ENCODE measurements at regions not wholly inside any gene's neighbourhood (a gene's known extent, or its start where the extent isn't known, plus 50 kb on each side); places are given as distances from the start of the nearest gene placed in this dataset.

GRCh38 chr5:133714161-133714915 is 102.0 kb upstream of the FSTL4 start:
- no peaks in the 10 kb centered on the region for H3K36me3 ChIP-seq (ENCODE audit: control insufficient read depth in 3 of 3, insufficient read depth in 3 of 3, low read length in 3 of 3)
- H3K9ac ChIP-seq (ENCODE audit: low read depth in 1 of 3, low read length in 3 of 3), result no peak overlapping the region
- H3K27ac ChIP-seq (ENCODE audit: low read depth, low read length), result no peak overlapping the region
- no peak overlapping the region for H3K4me3 ChIP-seq (ENCODE audit: low read length in 3 of 3)
- no peaks in the 10 kb centered on the region for H3K27me3 ChIP-seq (ENCODE audit: control insufficient read depth in 3 of 3, insufficient read depth in 3 of 3, low read length in 3 of 3)
- H3K4me1 ChIP-seq (ENCODE audit: control insufficient read depth in 3 of 3, insufficient read depth in 3 of 3, low read length in 3 of 3), result no peaks in the 10 kb centered on the region
- H3K9me3 ChIP-seq (ENCODE audit: control insufficient read depth in 3 of 3, low read length in 3 of 3), result peaks cover 0 to 2% (median 0%) of the 10 kb centered on the region in 3 donors

GRCh38 chr5:133713751-133714150 is 101.4 kb upstream of the FSTL4 start:
- no peak overlapping the region for H3K4me3 ChIP-seq (ENCODE audit: low read length in 3 of 3)
- peaks cover 0 to 2% (median 0%) of the 10 kb centered on the region in 3 donors for H3K9me3 ChIP-seq (ENCODE audit: control insufficient read depth in 3 of 3, low read length in 3 of 3)
- H3K27me3 ChIP-seq (ENCODE audit: control insufficient read depth in 3 of 3, insufficient read depth in 3 of 3, low read length in 3 of 3), result no peaks in the 10 kb centered on the region
- no peak overlapping the region for H3K9ac ChIP-seq (ENCODE audit: low read depth in 1 of 3, low read length in 3 of 3)
- no peak overlapping the region for H3K27ac ChIP-seq (ENCODE audit: low read depth, low read length)
- no peaks in the 10 kb centered on the region for H3K4me1 ChIP-seq (ENCODE audit: control insufficient read depth in 3 of 3, insufficient read depth in 3 of 3, low read length in 3 of 3)
- H3K36me3 ChIP-seq (ENCODE audit: control insufficient read depth in 3 of 3, insufficient read depth in 3 of 3, low read length in 3 of 3), result no peaks in the 10 kb centered on the region

GRCh38 chr5:133713209-133713608 is 100.9 kb upstream of the FSTL4 start:
- Histone ChIP-seq H3K36me3 (ENCODE audit: control insufficient read depth in 3 of 3, insufficient read depth in 3 of 3, low read length in 3 of 3) (no peaks in the 10 kb centered on the region), H3K4me3 (ENCODE audit: low read length in 3 of 3) (no peak overlapping the region), H3K9me3 (ENCODE audit: control insufficient read depth in 3 of 3, low read length in 3 of 3) (peaks cover 0 to 2% (median 0%) of the 10 kb centered on the region in 3 donors), H3K9ac (ENCODE audit: low read depth in 1 of 3, low read length in 3 of 3) (no peak overlapping the region), H3K4me1 (ENCODE audit: control insufficient read depth in 3 of 3, insufficient read depth in 3 of 3, low read length in 3 of 3) (peaks cover 0 to 5% (median 0%) of the 10 kb centered on the region in 3 donors), H3K27ac (ENCODE audit: low read depth, low read length) (no peak overlapping the region), H3K27me3 (ENCODE audit: control insufficient read depth in 3 of 3, insufficient read depth in 3 of 3, low read length in 3 of 3) (no peaks in the 10 kb centered on the region)

GRCh38 chr5:133712562-133712961 is 100.2 kb upstream of the FSTL4 start:
- no peak overlapping the region for H3K4me3 ChIP-seq (ENCODE audit: low read length in 3 of 3)

GRCh38 chr5:133709209-133709725 is 96.9 kb upstream of the FSTL4 start:
- no peak overlapping the region for H3K4me3 ChIP-seq (ENCODE audit: low read length in 3 of 3)
- H3K27ac ChIP-seq (ENCODE audit: low read depth, low read length), result no peak overlapping the region
- peaks cover 0 to 5% (median 0%) of the 10 kb centered on the region in 3 donors for H3K4me1 ChIP-seq (ENCODE audit: control insufficient read depth in 3 of 3, insufficient read depth in 3 of 3, low read length in 3 of 3)
- no peaks in the 10 kb centered on the region for H3K27me3 ChIP-seq (ENCODE audit: control insufficient read depth in 3 of 3, insufficient read depth in 3 of 3, low read length in 3 of 3)
- peaks cover 0 to 2% (median 0%) of the 10 kb centered on the region in 3 donors for H3K9me3 ChIP-seq (ENCODE audit: control insufficient read depth in 3 of 3, low read length in 3 of 3)
- H3K36me3 ChIP-seq (ENCODE audit: control insufficient read depth in 3 of 3, insufficient read depth in 3 of 3, low read length in 3 of 3), result no peaks in the 10 kb centered on the region
- no peak overlapping the region for H3K9ac ChIP-seq (ENCODE audit: low read depth in 1 of 3, low read length in 3 of 3)

More at GRCh38 chr5:133712562-133712961, 100.2 kb upstream of the FSTL4 start:
- H3K4me1 ChIP-seq (ENCODE audit: control insufficient read depth in 3 of 3, insufficient read depth in 3 of 3, low read length in 3 of 3), result peaks cover 0 to 5% (median 0%) of the 10 kb centered on the region in 3 donors
- no peaks in the 10 kb centered on the region for H3K36me3 ChIP-seq (ENCODE audit: control insufficient read depth in 3 of 3, insufficient read depth in 3 of 3, low read length in 3 of 3)
- H3K9me3 ChIP-seq (ENCODE audit: control insufficient read depth in 3 of 3, low read length in 3 of 3), result peaks cover 0 to 2% (median 0%) of the 10 kb centered on the region in 3 donors
- H3K27me3 ChIP-seq (ENCODE audit: control insufficient read depth in 3 of 3, insufficient read depth in 3 of 3, low read length in 3 of 3), result no peaks in the 10 kb centered on the region
- H3K9ac ChIP-seq (ENCODE audit: low read depth in 1 of 3, low read length in 3 of 3), result no peak overlapping the region
- no peak overlapping the region for H3K27ac ChIP-seq (ENCODE audit: low read depth, low read length)

- Histone ChIP-seq H3K27me3 (ENCODE audit: control insufficient read depth in 3 of 3, insufficient read depth in 3 of 3, low read length in 3 of 3) (no peaks in the 10 kb centered on the region), H3K9ac (ENCODE audit: low read depth in 1 of 3, low read length in 3 of 3) (no peak overlapping the region), H3K4me3 (ENCODE audit: low read length in 3 of 3) (no peak overlapping the region), H3K27ac (ENCODE audit: low read depth, low read length) (no peak overlapping the region), H3K9me3 (ENCODE audit: control insufficient read depth in 3 of 3, low read length in 3 of 3) (peaks cover 0 to 2% (median 0%) of the 10 kb centered on the region in 3 donors), H3K4me1 (ENCODE audit: control insufficient read depth in 3 of 3, insufficient read depth in 3 of 3, low read length in 3 of 3) (peaks cover 0 to 5% (median 0%) of the 10 kb centered on the region in 3 donors), H3K36me3 (ENCODE audit: control insufficient read depth in 3 of 3, insufficient read depth in 3 of 3, low read length in 3 of 3) (no peaks in the 10 kb centered on the region)
Observed at GRCh38 chr5:133708331-133708850, 96.0 kb upstream of the FSTL4 start.

GRCh38 chr5:133707629-133708028 is 95.3 kb upstream of the FSTL4 start:
- no peak overlapping the region for H3K9ac ChIP-seq (ENCODE audit: low read depth in 1 of 3, low read length in 3 of 3)
- H3K4me1 ChIP-seq (ENCODE audit: control insufficient read depth in 3 of 3, insufficient read depth in 3 of 3, low read length in 3 of 3), result peaks cover 0 to 5% (median 0%) of the 10 kb centered on the region in 3 donors
- peaks cover 0 to 2% (median 0%) of the 10 kb centered on the region in 3 donors for H3K9me3 ChIP-seq (ENCODE audit: control insufficient read depth in 3 of 3, low read length in 3 of 3)
- H3K4me3 ChIP-seq (ENCODE audit: low read length in 3 of 3), result no peak overlapping the region
- H3K36me3 ChIP-seq (ENCODE audit: control insufficient read depth in 3 of 3, insufficient read depth in 3 of 3, low read length in 3 of 3), result no peaks in the 10 kb centered on the region
- no peaks in the 10 kb centered on the region for H3K27me3 ChIP-seq (ENCODE audit: control insufficient read depth in 3 of 3, insufficient read depth in 3 of 3, low read length in 3 of 3)
- no peak overlapping the region for H3K27ac ChIP-seq (ENCODE audit: low read depth, low read length)

GRCh38 chr5:133706506-133707430 is 94.4 kb upstream of the FSTL4 start:
- peaks cover 0 to 5% (median 0%) of the 10 kb centered on the region in 3 donors for H3K4me1 ChIP-seq (ENCODE audit: control insufficient read depth in 3 of 3, insufficient read depth in 3 of 3, low read length in 3 of 3)
- H3K36me3 ChIP-seq (ENCODE audit: control insufficient read depth in 3 of 3, insufficient read depth in 3 of 3, low read length in 3 of 3), result no peaks in the 10 kb centered on the region
- H3K27me3 ChIP-seq (ENCODE audit: control insufficient read depth in 3 of 3, insufficient read depth in 3 of 3, low read length in 3 of 3), result no peaks in the 10 kb centered on the region
- H3K9me3 ChIP-seq (ENCODE audit: control insufficient read depth in 3 of 3, low read length in 3 of 3), result peaks cover 0 to 2% (median 0%) of the 10 kb centered on the region in 3 donors
- no peak overlapping the region for H3K9ac ChIP-seq (ENCODE audit: low read depth in 1 of 3, low read length in 3 of 3)
- no peak overlapping the region for H3K4me3 ChIP-seq (ENCODE audit: low read length in 3 of 3)
- no peak overlapping the region for H3K27ac ChIP-seq (ENCODE audit: low read depth, low read length)

GRCh38 chr5:133705331-133705730 is 93.0 kb upstream of the FSTL4 start:
- Histone ChIP-seq H3K27ac (ENCODE audit: low read depth, low read length) (no peak overlapping the region), H3K4me1 (ENCODE audit: control insufficient read depth in 3 of 3, insufficient read depth in 3 of 3, low read length in 3 of 3) (peaks cover 0 to 5% (median 0%) of the 10 kb centered on the region in 3 donors), H3K9ac (ENCODE audit: low read depth in 1 of 3, low read length in 3 of 3) (no peak overlapping the region), H3K9me3 (ENCODE audit: control insufficient read depth in 3 of 3, low read length in 3 of 3) (no peaks in the 10 kb centered on the region), H3K27me3 (ENCODE audit: control insufficient read depth in 3 of 3, insufficient read depth in 3 of 3, low read length in 3 of 3) (no peaks in the 10 kb centered on the region), H3K4me3 (ENCODE audit: low read length in 3 of 3) (no peak overlapping the region), H3K36me3 (ENCODE audit: control insufficient read depth in 3 of 3, insufficient read depth in 3 of 3, low read length in 3 of 3) (no peaks in the 10 kb centered on the region)
